ENCODE measurements at regions not wholly inside any gene's neighbourhood (a gene's known extent, or its start where the extent isn't known, plus 50 kb on each side); places are given as distances from the start of the nearest gene placed in this dataset.

GRCh38 chr13:86974995-86975328, 696.2 kb upstream of the SLITRK5 start:
- dilution Hi-C loops (cut with MboI; ENCODE audit: extremely low pct_ligation_motif_present, low sequenced_read_pairs), result no loop called here
- no peaks in the 10 kb centered on the region for H3K9me1 ChIP-seq (ENCODE audit: control insufficient read depth, extremely low read depth, insufficient read depth, low read length)
- no peak overlapping the region for H3K9ac ChIP-seq (ENCODE audit: control insufficient read depth, extremely low read depth, insufficient read depth, low read length)
- H3K9me3 ChIP-seq (ENCODE audit: control insufficient read depth, low read depth, low read length), result no peaks in the 10 kb centered on the region
- H3K36me3 ChIP-seq (ENCODE audit: control insufficient read depth in 2 of 2, extremely low read depth in 1 of 2, insufficient read depth in 2 of 2, low read length in 2 of 2), result no peaks in the 10 kb centered on the region
- H3K4me2 ChIP-seq (ENCODE audit: control insufficient read depth, extremely low read depth, insufficient read depth, low read depth, low read length), result no peak overlapping the region
- no peaks in the 10 kb centered on the region for H3K79me2 ChIP-seq (ENCODE audit: control insufficient read depth, insufficient read depth, low read length)
- FAIRE-seq (no peak), DNase-seq (ENCODE audit: low read depth, low spot score) (no peak)
- TF ChIP-seq CTCF (optimal IDR thresholded peaks at IDR 0.05 in 1 of 3, IDR thresholded peaks at IDR 0.05 in 1 of 3, conservative IDR thresholded peaks at IDR 0.05 in 1 of 3; ENCODE audit: extremely low read depth in 1 of 3, insufficient read depth in 2 of 3, low read length in 3 of 3), result no peak
- TF ChIP-seq EZH2 (IDR thresholded peaks at IDR 0.05; ENCODE audit: low read length), result no peak
- no peak overlapping the region for H2AFZ ChIP-seq (ENCODE audit: control insufficient read depth, low read length)
- no peaks in the 10 kb centered on the region for H3K27me3 ChIP-seq (ENCODE audit: control insufficient read depth, extremely low read depth, insufficient read depth, low read length)
- H4K20me1 ChIP-seq (ENCODE audit: control insufficient read depth, extremely low read depth, insufficient read depth, low read length), result no peaks in the 10 kb centered on the region
- no peaks in the 10 kb centered on the region for H3K4me1 ChIP-seq (ENCODE audit: control insufficient read depth, extremely low read depth, insufficient read depth, low read length)
- no peak overlapping the region for H3K4me3 ChIP-seq (ENCODE audit: control insufficient read depth in 2 of 3, extremely low read depth in 1 of 3, insufficient read depth in 2 of 3, low read depth in 1 of 3, low read length in 3 of 3)
- no peak overlapping the region for H3K27ac ChIP-seq (ENCODE audit: control insufficient read depth, insufficient read depth, low read length)

- TF ChIP-seq EZH2 (IDR thresholded peaks at IDR 0.05; ENCODE audit: low read length) (no peak), CTCF (optimal IDR thresholded peaks at IDR 0.05 in 1 of 3, IDR thresholded peaks at IDR 0.05 in 1 of 3, conservative IDR thresholded peaks at IDR 0.05 in 1 of 3; ENCODE audit: extremely low read depth in 1 of 3, insufficient read depth in 2 of 3, low read length in 3 of 3) (no peak)
- Histone ChIP-seq H3K9me3 (ENCODE audit: control insufficient read depth, low read depth, low read length) (no peaks in the 10 kb centered on the region), H2AFZ (ENCODE audit: control insufficient read depth, low read length) (no peak overlapping the region), H3K9ac (ENCODE audit: control insufficient read depth, extremely low read depth, insufficient read depth, low read length) (no peak overlapping the region), H3K36me3 (ENCODE audit: control insufficient read depth in 2 of 2, extremely low read depth in 1 of 2, insufficient read depth in 2 of 2, low read length in 2 of 2) (no peaks in the 10 kb centered on the region), H3K4me3 (ENCODE audit: control insufficient read depth in 2 of 3, extremely low read depth in 1 of 3, insufficient read depth in 2 of 3, low read depth in 1 of 3, low read length in 3 of 3) (no peak overlapping the region), H3K4me2 (ENCODE audit: control insufficient read depth, extremely low read depth, insufficient read depth, low read depth, low read length) (no peak overlapping the region), H3K27me3 (ENCODE audit: control insufficient read depth, extremely low read depth, insufficient read depth, low read length) (no peaks in the 10 kb centered on the region), H4K20me1 (ENCODE audit: control insufficient read depth, extremely low read depth, insufficient read depth, low read length) (no peaks in the 10 kb centered on the region), H3K27ac (ENCODE audit: control insufficient read depth, insufficient read depth, low read length) (no peak overlapping the region), H3K4me1 (ENCODE audit: control insufficient read depth, extremely low read depth, insufficient read depth, low read length) (no peaks in the 10 kb centered on the region), H3K79me2 (ENCODE audit: control insufficient read depth, insufficient read depth, low read length) (no peaks in the 10 kb centered on the region), H3K9me1 (ENCODE audit: control insufficient read depth, extremely low read depth, insufficient read depth, low read length) (no peaks in the 10 kb centered on the region)
- dilution Hi-C loops (cut with MboI; ENCODE audit: extremely low pct_ligation_motif_present, low sequenced_read_pairs), result no loop called here
- DNase-seq (ENCODE audit: low read depth, low spot score) (no peak), FAIRE-seq (no peak)
Observed at GRCh38 chr13:86976521-86977324, 694.4 kb upstream of the SLITRK5 start.
